ENCODE measurements at regions not wholly inside any gene's neighbourhood (a gene's known extent, or its start where the extent isn't known, plus 50 kb on each side); places are given as distances from the start of the nearest gene placed in this dataset.
A peak's percentile ranks its signal among the peaks of the same experiment; 100 is the strongest.

- no peak for DNase-seq (ENCODE audit: low read depth)
These were observed 113.6 kb downstream of the LSMEM1 start for GRCh38 chr7:112594397-112594796.

DNA sequence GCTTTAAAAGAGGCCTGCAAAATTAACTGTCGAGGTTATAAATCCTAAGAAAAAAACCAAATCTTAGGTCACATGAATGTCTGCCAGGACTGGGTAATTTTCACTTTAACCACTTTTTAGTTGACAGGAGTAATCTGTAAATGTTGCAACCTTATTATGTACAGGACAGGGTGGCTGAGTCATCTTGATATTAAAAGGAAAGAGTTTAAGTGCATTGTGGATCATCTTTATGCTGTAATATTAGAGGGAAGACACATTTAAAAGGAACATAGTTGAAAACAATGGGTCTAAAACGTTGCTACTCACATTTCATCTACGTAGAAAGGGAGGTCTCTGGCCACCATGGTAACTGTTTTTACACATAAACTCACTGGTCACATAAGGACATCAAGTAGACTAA lies 115.5 kb downstream of the LSMEM1 start:
- DNase-seq (ENCODE audit: low read depth): peak; percentile 28

DNA sequence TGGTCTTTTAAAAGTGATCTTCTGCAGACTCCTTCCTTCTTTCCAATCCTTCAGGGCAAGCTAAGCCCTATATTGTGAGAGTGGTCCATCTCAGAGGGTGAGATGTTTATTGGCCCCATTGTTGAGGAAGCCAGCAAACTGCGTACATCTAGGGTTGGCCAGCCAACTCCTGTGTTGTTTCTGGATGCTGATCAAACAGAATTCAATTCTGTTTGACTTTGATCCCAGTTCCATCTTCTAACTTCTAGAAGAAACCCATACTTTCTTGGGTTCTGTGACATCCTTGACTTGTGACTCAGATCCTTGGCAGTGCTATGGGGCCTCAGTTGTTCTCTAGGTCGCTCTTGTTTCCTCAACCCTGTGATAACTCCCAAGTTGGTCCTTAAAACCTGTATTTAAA lies 116.2 kb downstream of the LSMEM1 start:
- DNase-seq (ENCODE audit: low read depth): no peak

DNA sequence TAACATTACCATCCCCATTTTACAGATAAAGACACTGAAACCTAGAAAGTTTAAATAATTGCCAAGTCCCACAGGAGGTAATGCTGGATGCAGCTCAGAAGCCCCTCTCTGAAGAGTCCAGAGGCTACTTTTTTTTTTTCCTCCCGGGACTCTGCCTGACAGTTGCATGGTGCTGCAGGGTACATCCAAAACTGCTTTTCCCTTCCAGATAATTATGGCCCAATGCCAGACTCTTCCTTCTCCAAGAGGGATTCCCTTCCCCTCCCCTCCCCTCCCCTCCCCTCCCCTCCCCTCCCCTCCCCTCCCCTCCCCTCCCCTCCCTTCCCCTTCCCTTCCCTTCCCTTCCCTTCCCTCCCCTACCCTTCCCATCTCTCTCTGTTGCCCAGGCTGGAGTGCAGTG lies 122.9 kb downstream of the LSMEM1 start:
- DNase-seq (ENCODE audit: low read depth): no peak

DNA sequence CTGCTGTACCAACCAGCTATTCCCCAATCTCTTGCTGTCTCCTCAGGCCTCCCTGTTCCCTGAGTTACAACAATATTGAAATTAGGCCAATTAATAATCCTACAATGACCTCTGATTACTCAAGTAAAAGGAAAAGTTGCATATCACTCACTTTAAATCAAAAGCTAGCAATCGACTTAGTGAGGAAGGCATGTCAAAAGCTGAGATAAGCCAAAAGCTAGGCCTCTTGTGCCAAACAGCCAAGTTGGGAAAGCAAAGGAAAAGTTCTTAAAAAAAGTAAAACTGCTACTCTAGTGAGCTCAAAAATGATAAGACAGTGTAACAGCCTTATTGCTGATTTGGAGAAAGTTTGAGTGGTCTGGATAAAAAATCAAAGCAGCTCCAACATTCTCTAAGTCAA lies 129.8 kb downstream of the LSMEM1 start:
- no peak for DNase-seq (ENCODE audit: low read depth)

- DNase-seq (ENCODE audit: low read depth): no peak
These were observed 134.9 kb downstream of the LSMEM1 start for GRCh38 chr7:112615701-112616100.

GRCh38 chr7:112616295-112616694 lies 135.5 kb downstream of the LSMEM1 start:
- no peak for DNase-seq (ENCODE audit: low read depth)

- DNase-seq (ENCODE audit: low read depth): no peak
These were observed 138.6 kb downstream of the LSMEM1 start for GRCh38 chr7:112619343-112619742.

GRCh38 chr7:112622159-112622715 lies 141.4 kb downstream of the LSMEM1 start:
- DNase-seq (ENCODE audit: low read depth): no peak

GRCh38 chr7:112624416-112624815 lies 143.6 kb downstream of the LSMEM1 start:
- no peak for DNase-seq (ENCODE audit: low read depth)

DNA sequence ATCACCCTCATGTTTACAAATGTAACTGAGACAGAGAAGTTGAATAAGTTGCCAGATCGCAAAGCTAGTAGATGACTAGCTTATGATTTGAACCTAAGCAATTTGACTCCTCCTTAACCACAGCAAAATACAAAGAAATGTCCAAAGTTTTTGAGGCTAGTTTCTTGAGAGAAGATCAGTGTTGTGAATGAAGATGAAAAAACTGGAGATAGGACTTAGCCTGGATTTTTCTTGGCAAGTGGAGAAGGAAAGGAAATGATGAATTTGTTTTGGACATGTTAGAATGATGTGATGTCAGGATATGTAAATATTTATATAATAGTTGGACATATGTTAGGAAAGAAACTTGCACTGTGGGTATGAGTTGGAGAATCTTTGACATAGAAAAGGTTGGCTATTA lies 149.8 kb downstream of the LSMEM1 start:
- DNase-seq (ENCODE audit: low read depth): peak; percentile 60

DNA sequence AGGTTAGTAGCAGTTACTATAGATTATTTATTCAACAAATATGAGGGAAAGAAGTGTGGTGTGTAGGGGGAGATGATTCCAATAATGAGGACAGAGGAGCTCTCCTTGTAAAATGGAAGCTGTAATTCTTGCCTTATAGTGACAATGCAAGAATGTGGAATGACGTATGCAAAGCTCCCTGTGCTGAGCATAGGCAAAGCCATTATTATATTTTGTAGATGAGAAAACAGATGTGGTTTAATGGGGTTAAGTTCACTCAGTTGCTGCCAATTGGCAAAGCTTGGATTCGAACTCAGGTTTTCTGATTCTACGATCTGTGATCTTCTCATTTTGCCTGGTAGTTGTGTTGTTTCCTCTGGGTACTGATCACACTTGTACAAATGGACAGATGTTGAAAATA lies 153.3 kb downstream of the LSMEM1 start:
- no peak for DNase-seq (ENCODE audit: low read depth)

DNA sequence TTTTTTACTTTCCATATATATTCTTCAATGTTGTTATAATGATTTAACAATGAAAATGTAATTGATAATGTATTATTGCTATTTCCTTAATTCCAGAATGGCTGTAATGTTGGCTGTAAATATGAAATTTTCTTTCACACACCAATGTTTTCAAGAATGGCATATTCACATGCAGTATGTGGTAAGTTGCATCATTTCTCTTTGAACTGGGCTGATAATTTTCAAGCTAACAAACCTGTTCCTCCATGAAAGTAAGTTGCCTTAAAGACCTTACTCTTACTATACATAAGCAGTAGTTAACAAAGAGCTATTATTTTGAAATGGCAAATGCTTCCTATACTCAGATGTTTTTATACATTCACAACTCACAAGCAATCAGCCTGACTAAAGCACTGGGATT lies 154.5 kb downstream of the TMEM168 start:
- DNase-seq (ENCODE audit: low read depth): no peak

GRCh38 chr7:112638675-112639400 lies 151.4 kb downstream of the TMEM168 start:
- DNase-seq (ENCODE audit: low read depth): no peak

GRCh38 chr7:112640685-112641084 lies 149.5 kb downstream of the TMEM168 start:
- no peak for DNase-seq (ENCODE audit: low read depth)

DNA sequence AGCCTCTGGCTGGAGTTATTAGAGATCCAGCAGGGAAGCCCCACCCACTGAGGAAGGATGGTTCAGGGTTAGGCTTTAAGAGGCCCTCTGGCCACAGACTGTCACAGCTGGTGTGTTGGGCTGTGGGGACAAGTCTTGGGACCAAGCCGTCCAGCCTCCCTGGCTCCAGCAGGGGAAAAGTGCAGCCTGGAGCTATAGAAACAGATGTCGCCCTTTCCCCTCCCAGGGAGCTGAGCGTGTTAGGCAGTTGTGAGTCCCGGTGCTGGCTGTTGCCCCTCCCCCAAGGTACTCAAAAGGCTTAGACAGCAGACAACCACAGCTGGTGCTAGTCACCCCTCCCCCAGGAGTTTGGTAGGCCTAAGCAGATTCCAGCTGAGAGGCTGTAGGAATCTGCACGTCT lies 143.4 kb downstream of the TMEM168 start:
- DNase-seq (ENCODE audit: low read depth): no peak

DNA sequence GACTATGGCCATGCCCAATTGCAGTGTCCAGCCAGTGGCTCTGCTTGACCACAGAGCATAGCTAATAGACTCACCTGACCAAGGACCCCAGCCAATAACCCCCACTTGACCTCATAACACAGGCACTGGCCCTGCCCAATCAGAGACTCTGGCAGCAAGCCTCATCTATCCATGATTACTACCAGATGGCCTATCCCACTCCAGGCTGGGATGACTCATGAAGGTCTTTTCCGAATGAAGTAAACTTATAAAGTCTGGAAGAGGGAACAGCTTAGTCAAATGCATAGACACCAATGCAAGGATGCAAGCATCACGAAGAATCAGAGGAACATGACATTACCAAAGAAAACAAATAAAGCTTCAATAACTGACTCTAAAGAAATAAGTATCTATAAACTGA lies 141.4 kb downstream of the TMEM168 start:
- peak; percentile 23 for DNase-seq (ENCODE audit: low read depth)

DNA sequence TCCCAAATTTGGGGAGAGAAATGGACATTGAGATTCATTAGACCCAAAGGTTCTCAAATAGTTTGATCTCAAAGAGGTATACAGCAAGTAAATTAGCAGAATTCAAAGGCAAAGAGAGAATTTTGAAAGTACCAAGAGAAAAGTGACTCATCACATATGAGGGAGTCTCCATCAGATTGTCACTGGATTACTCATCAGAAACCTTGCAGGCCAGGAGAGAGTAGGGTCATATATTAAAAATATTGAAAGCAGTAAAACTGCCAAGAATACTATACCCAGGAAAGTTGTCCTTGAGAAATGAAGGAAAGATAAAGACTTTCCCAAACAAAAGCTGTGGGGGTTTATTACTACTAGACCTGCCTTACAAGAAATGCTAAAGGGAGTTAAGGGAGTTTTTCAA lies 140.6 kb downstream of the TMEM168 start:
- DNase-seq (ENCODE audit: low read depth): peak; percentile 72

- DNase-seq (ENCODE audit: low read depth): peak; percentile 63
These were observed 135.6 kb downstream of the TMEM168 start for GRCh38 chr7:112654322-112655216.

DNA sequence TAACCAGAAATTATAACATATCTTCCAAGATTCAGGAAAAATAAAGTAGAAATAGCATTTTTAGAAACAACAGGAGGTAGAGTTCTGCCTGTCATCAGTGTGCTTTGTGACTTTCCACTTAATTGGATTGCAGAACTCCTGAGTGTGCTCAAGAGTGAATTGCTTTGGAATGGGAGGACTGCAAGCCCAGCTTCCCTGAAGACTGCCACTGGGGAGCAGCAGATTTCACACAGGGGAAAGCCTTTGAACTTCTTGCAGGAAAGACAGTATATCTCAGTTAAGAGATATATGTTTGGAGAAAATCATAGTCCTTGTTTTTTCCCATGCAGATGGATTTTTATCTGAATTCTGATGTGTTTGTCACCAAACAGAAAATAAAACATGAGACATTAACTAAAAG lies 124.5 kb downstream of the TMEM168 start:
- DNase-seq (ENCODE audit: low read depth): peak; percentile 15

DNA sequence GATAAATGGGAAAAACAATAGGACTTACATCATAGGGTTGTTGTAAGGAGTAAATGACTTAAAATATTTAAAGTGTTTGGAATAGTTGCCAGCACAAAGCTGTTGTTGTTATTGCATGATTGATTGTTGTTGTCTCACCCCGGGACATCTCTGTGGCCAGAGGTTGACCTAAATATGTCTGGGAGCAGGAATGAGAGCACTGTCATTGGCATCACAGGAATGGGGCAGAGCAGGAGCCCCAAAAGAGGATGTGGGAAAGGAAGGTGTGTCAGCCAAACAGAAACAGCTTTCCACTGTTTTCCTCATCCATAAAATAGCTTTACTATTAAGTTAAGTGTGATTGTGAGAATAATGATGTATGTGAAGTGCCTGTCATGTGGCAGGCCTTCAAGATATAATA lies 121.6 kb downstream of the TMEM168 start:
- DNase-seq (ENCODE audit: low read depth): no peak

DNA sequence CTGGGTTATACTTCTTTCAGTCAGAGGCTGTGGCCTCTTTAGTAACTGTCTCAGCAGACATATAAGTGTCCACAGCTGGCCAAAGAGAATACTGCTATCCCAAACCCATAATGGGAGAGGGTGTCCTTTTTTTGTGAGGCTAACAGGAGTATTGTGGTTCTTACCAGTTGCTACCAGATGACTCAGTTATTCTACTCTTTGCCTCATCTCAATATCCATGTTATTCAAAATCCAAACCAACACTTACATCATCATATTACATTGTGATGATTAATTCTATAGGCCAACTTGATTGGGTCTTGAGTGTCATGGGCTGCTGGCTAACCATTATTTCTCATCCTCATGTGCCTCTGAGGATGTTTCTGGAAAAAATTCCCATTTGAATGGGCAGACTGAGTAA lies 120.9 kb downstream of the TMEM168 start:
- peak; percentile 40 for DNase-seq (ENCODE audit: low read depth)

DNA sequence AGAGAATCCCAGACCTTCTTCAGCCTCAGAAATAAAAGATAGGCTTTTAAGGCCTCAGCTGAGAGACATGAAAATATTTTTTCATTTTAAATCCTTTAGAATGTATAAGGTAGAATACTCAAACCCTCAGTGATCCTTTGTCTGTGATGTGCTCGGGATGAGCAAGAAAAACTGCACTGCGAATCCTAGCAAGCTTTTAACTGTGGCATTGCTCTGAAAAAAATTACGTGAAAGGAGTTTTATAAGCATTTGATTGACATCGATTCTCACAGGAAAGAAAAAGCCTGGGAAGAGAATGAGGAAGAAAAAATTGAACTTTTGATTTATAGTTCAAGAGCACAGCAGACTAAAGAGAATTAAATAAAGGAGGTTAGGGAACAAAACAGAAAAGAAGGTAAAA lies 120.0 kb downstream of the TMEM168 start:
- no peak for DNase-seq (ENCODE audit: low read depth)
